GM19397 (cell line): ENCODE measurements at regions not wholly inside any gene's neighbourhood (a gene's known extent, or its start where the extent isn't known, plus 50 kb on each side); places are given as distances from the start of the nearest gene placed in this dataset.

Experiments used
- ATAC-seq: cut with Tn5 transposase; IDR thresholded peaks from one replicate; pipeline ENCODE4 v1.9.1; 2021; ENCODE audit warnings: mild to moderate bottlenecking, moderate library complexity; ENCODE audit not compliant: unreplicated experiment

- no peak for ATAC-seq
Measured at GRCh38 chr4:57287687-57288604, 177.8 kb upstream of the IGFBP7 start.

- no peak for ATAC-seq
Measured at GRCh38 chr4:57282933-57283310, 172.7 kb upstream of the IGFBP7 start.

- ATAC-seq, result no peak
Measured at GRCh38 chr4:57280481-57280880, 170.3 kb upstream of the IGFBP7 start.

- ATAC-seq, result no peak
Measured at GRCh38 chr4:57278780-57279179, 168.6 kb upstream of the IGFBP7 start.

GRCh38 chr4:57274082-57274481 is 163.9 kb upstream of the IGFBP7 start:
- ATAC-seq, result no peak

GRCh38 chr4:57270346-57270745 is 160.2 kb upstream of the IGFBP7 start:
- ATAC-seq, result no peak

GRCh38 chr4:57265831-57266582 is 155.8 kb upstream of the IGFBP7 start:
- ATAC-seq, result no peak

GRCh38 chr4:57254754-57255153 is 144.6 kb upstream of the IGFBP7 start:
- ATAC-seq, result no peak

GRCh38 chr4:57249083-57249482 is 138.9 kb upstream of the IGFBP7 start:
- no peak for ATAC-seq

- ATAC-seq, result no peak
Measured at GRCh38 chr4:57243076-57243475, 132.9 kb upstream of the IGFBP7 start.

- ATAC-seq, result no peak
Measured at GRCh38 chr4:57234252-57234775, 124.1 kb upstream of the IGFBP7 start.

GRCh38 chr4:57233386-57233785 is 123.2 kb upstream of the IGFBP7 start:
- no peak for ATAC-seq

- no peak for ATAC-seq
Measured at GRCh38 chr4:57231781-57232180, 121.6 kb upstream of the IGFBP7 start.

GRCh38 chr4:57220734-57221133 is 110.5 kb upstream of the IGFBP7 start:
- ATAC-seq, result no peak

- no peak for ATAC-seq
Measured at GRCh38 chr4:57220172-57220571, 110.0 kb upstream of the IGFBP7 start.

- ATAC-seq, result no peak
Measured at GRCh38 chr4:57219431-57219830, 109.2 kb upstream of the IGFBP7 start.

GRCh38 chr4:57214654-57215411 is 104.6 kb upstream of the IGFBP7 start:
- ATAC-seq, result no peak

- no peak for ATAC-seq
Measured at GRCh38 chr4:57211131-57211530, 100.9 kb upstream of the IGFBP7 start.

- no peak for ATAC-seq
Measured at GRCh38 chr4:57206172-57206571, 96.0 kb upstream of the IGFBP7 start.

GRCh38 chr4:57205580-57205979 is 95.4 kb upstream of the IGFBP7 start:
- ATAC-seq, result no peak

- ATAC-seq, result no peak
Measured at GRCh38 chr4:57200799-57201327, 90.7 kb upstream of the IGFBP7 start.
